GM19395 (cell line): ENCODE measurements at regions not wholly inside any gene's neighbourhood (a gene's known extent, or its start where the extent isn't known, plus 50 kb on each side); places are given as distances from the start of the nearest gene placed in this dataset.
A peak's percentile ranks its signal among the peaks of the same experiment; 100 is the strongest.
"Not testable (repeated sequence)": the region's sequence is repeated elsewhere in the genome, so short reads cannot be mapped to it uniquely, and the experiment has no call there.

ENCODE experiments used
- ATAC-seq: cut with Tn5 transposase; IDR thresholded peaks from one replicate; pipeline ENCODE4 v1.9.1; 2021; ENCODE audit warnings: mild to moderate bottlenecking, moderate library complexity; ENCODE audit not compliant: unreplicated experiment

DNA sequence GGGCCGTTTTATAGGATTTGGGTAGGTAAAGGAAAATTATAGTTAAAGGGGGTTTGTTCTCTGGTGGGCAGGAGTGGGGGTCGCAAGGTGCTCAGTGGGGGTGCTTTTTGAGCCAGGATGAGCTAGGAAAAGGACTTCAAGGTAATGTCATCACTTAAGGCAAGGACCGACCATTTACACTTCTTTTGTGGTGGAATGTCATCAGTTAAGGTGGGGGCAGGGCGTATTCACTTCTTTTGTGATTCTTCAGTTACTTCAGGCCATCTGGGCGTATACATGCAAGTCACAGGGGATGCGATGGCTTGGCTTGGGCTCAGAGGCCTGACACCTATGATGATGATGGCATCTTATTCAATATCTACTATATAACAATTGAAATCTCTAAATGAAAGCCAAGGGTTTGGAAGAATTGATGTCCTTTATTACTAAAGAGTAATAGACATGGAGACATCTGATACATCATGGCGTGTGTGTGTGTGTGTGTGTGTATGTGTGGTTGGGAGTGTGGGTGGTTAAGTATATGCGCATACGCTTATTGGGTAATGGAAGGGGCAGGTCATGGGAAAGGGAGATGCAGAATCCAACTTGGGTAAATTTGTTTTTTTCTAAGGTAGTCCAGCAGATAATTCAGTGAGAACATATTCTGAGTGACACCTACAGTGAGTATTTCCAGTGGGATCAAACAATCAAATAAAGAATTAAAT is 236.9 kb upstream of the DUSP10 start:
- not testable (repeated sequence) for ATAC-seq

DNA sequence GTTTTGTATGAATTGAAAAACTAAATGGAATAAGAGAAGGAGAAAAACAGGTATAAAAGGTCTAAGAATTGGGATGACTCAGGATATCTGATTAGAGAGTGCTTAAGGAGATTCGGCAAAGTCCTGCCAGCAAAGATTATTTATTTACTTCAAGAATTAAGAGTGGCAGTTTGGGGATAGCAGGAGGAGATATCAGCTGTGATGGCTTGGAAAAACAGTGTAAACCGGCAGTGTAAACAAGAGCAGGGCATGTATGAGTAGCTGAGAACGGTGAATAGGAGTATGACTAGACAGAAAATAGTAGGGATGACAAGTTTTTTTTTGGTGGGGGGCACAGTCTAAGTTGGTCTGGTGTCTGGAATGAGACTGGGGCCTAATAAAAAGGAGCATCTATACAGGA is 231.9 kb upstream of the DUSP10 start:
- not testable (repeated sequence) for ATAC-seq

DNA sequence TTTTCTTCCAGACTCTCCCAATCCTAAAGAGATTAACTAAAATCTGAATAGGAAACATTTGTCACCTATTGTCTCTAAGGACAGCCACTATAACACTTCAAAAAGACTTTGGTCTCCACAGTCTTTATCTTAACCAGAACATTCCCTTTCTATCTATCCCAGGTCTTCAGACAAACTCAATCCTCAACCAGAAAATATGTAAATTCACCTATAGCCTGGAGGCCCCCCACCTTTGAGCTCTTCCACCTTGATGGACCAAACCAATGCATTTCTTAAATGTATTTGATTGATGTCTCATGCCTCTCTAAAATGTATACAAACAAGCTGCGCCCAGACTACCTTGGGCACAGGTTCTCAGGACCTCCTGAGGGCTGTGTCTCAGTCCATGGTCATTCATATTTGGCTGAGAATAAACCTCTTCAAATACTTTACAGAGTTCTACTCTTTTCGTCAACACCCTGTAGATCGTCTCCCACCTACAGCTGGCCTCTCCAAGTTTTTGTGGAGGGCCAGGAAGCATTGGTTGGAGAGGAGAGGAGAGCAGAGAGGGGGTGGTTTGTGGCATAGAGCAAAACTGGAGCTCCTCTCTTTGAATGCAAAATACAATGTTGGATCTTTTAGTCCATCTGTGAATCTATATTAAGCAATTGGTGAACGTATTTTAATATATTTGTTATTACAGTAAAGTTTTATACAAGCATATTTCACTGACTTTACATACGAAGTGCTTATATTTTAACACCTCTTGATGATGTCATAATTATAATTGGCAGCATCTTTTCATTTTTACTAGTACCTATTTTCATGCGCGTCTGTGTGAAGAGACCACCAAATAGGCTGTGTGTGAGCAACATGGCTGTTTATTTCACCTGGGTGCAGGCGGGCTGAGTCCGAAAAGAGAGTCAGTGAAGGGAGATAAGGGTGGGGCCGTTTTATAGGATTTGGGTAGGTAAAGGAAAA is 230.7 kb upstream of the DUSP10 start:
- no peak for ATAC-seq

DNA sequence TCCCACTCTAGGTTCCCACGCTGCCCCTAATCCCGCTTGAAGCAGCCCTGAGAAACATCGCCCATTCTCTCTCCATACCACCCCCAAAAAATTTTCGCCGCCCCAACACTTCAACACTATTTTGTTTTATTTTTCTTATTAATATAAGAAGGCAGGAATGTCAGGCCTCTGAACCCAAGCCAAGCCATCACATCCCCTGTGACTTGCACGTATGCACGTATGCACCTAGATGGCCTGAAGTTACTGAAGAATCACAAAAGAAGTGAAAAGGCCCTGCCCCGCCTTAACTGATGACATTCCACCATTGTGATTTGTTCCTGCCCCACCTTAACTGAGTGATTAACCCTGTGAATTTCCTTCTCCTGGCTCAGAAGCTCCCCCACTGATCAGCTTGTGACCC is 229.1 kb upstream of the DUSP10 start:
- not testable (repeated sequence) for ATAC-seq

DNA sequence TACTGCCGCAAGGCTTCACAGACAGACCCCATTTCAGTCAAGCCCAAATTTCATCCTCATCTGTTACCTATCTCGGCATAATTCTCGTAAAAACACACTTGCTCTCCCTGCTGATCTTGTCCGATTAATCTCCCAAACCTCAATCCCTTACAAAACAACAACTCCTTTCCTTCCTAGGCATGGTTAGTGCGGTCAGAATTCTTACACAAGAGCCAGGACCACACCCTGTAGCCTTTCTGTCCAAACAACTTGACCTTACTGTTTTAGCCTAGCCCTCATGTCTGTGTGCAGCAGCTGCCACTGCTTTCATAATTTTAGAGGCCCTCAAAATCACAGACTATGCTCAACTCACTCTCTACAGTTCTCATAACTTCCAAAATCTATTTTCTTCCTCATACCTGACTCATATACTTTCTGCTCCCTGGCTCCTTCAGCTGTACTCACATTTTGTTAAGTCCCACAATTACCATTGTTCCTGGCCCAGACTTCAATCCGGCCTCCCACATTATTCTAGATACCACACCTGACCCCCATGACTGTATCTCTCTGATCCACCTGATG is 227.5 kb upstream of the DUSP10 start:
- ATAC-seq, result not testable (repeated sequence)

DNA sequence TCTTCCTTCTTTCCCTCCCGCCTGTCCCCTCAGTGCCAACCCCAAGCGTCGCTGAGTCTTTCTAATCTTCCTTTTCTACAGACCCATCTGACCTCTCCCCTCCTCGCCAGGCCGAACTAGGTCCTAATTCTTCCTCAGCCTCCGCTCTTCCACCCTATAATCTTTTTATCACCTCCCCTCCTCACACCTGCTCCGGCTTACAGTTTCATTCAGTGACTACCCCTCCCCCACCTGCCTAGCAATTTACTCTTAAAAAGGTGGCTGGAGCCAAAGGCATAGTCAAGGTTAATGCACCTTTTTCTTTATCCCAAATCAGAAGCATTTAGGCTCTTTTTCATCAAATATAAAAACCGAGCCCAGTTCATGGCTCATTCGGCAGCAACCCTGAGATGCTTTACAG is 225.6 kb upstream of the DUSP10 start:
- not testable (repeated sequence) for ATAC-seq

DNA sequence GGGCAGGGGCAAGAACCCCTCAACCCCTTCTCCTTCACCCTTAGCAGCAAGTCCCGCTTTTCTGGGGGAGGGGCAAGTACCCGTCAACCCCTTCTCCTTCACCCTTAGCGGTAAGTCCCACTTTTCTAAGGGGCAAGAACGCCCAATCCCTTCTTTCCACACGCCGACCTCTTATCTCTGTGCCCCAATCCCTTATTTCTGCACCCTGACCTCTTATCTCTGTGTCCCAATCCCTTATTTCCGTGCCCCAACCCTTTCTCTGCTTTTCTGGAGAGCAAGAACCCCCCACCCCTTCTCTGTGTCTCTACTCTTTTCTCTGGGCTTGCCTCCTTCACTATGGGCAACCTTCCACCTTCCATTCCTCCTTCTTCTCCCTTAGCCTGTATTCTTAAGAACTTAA is 225.0 kb upstream of the DUSP10 start:
- not testable (repeated sequence) for ATAC-seq

DNA sequence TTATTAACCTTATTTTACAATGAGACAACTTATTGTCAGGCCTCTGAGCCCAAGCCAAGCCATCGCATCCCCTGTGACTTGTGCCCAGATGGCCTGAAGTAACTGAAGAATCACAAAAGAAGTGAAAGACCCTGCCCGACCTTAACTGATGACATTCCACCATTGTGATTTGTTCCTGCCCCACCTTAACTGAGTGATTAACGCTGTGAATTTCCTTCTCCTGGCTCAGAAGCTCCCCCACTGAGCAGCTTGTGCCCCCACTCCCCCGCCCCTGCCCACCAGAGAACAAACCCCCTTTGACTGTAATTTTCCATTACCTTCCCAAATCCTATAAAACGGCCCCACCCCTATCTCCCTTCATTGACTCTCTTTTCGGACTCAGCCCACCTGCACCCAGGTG is 224.0 kb upstream of the DUSP10 start:
- not testable (repeated sequence) for ATAC-seq

DNA sequence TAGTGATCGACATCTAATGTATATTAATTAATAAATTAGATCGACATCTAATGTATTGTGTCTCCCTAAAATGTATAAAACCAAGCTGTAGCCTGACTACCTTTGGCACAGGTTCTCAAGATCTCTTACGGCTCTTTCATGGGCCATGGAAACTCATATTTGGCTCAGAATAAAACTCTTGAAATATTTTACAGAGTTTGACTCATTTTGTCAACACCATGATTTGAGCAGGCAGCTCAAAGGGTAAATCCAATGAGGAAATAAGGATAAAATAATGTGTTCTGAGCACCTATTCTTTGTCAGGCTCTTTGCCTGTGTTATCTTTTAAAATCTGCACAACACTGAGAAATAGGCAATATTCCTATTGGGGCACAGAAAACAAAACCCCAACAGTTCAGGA is 223.4 kb upstream of the DUSP10 start:
- ATAC-seq, result no peak

DNA sequence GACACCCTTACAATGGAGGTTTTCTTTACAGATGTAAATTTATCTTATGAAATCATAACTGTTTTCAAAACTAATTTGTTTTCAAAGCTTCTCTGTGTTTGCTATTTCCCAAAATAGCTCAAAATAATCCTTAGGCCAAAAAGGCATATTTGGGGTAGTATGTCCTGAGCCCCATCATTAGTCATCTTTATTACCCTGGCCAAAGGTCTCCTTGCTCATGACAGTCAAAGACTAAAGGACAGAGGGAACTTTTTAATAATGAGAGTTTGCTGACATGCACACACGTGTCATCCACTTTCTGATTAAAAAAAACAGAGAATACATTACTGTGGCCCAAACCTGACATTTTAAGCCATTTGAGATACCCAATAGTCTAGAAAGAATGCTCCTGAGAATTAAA is 221.9 kb upstream of the DUSP10 start:
- no peak for ATAC-seq

DNA sequence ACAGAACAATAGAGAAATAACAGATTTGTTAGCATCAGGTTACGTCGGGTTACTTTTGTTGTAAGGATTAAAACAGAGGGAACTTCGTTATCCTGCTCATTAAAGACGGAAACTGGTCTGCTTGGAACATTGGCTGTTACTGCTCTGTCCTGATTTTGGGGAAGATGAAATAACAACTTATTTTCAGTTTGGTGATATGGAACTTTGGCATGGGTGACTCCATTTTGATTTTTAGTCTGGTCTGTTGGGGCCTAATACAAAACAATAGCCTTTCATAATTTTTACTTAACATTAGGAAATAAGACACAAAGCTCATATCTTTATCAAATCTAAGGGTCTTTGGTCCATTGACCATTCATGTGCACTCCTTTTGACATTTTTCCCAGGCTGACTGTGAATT is 220.5 kb upstream of the DUSP10 start:
- no peak for ATAC-seq

DNA sequence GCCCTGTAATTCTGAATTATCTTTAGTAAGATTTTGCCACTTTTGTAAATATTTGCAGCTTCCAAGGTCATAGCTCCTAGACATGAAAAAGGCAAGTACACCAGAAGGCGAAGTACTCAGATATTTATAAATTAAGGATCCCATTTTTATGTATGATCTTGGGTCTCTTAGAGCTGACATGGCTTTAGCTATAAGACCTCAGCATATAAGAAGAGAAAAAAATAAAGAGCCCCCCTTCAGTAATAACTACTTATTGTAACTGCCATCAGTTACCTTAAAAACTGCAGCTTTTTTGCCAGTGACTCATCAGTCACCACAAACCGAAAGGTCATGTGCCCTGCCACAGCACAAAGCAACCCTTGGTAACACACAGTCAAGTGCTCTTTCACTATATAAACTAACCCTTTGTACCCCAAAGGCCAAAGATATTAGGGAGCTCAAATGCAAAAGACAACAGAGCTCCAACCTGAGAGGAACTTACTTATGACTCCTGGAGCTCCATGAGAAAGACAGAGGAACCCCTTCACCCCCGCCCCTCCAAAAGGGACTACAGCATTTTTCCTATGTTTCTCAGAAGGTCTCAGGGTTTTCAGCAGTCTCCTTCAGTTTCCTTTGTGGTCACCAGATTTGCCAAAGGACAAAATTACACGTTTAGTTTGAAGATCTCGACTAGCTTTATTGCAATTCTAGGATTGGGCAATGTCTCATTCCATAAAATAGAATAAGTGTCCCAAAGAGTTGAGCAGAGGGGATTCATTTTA is 219.8 kb upstream of the DUSP10 start:
- ATAC-seq, result peak; percentile 96

DNA sequence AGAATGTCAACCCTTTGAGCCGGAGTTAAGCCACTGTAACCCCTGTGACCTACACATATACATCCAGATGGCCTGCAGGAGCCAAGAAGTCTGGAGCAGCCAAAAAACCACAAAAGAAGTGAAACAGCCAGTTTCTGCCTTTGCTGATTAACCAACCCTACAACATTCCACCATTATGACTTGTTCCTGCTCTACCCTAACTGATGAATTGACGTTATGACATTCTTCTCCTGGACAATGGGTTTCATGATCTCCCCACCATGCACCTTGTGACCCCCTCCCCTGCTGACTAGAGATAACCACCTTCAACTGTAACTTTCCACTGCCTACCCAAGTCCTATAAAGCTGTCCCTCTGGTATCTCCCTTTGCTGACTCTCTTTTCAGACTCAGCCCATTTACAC is 216.3 kb upstream of the DUSP10 start:
- not testable (repeated sequence) for ATAC-seq

DNA sequence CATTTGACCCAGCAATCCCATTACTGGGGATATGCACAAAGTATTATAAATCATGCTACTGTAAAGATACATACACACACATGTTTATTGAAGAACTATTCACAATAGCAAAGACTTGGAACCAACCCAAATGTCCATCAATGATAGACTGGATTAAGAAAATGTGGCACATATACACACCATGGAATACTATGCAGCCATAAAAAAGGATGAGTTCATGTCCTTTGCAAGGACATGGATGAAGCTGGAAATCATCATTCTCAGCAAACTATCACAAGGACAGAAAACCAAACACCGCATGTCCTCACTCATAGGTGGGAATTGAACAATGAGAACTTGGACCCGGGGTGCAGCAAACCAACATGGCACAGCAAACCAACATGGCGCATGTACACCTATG is 215.5 kb upstream of the DUSP10 start:
- ATAC-seq, result not testable (repeated sequence)

DNA sequence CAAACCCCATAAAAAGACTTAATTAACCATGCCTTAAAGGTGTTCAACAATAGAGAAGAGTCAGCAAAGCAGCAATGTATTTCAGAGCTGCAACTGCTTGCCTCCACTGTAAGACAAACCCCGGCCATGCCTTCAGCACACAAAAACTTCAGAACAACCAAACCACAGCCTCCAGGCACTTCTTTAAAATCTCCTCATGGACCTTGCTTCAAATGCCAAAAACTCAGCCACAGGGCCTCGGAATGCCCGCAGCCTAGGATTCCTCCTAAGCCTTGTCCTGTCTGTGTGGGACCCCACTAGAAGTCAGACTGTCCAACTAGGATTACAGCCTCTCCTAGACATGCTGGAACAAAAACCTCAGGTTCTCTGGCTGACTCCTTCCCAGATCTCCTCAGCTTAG is 208.1 kb upstream of the DUSP10 start:
- no peak for ATAC-seq

DNA sequence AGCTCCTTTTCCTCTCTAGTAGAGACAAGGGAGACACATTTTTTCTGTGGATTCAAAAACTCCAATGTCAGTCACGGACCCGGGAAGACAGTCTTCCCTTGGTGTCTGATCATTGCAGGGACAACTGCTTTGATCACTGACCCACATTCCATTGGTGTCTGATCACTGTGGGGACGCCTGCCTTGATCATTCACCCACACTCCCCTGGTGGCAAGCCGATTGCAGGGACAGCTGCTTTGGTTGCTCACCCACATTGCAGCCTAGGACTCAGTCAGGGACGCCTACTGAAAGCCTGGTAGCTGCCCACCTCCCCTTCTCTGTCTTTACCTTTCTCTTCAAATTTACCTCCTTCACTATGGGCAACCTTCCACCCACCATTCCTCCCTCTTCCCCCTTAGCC is 206.6 kb upstream of the DUSP10 start:
- no peak for ATAC-seq

DNA sequence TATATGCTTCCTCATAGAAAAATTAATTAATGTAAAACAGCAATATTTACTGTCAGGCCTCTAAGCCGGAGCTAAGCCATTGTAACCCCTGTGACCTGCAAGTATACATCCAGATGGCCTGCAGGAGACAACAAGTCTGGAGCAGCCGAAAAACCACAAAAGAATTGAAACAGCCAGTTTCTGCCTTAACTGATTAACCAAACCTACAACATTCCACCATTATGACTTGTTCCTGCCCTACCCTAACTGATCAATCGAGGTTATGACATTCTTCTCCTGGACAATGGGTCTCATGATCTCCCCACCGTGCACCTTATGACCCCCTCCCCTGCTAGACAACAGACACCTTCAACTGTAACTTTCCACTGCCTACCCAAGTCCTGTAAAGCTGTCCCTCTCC is 205.8 kb upstream of the DUSP10 start:
- no peak for ATAC-seq

DNA sequence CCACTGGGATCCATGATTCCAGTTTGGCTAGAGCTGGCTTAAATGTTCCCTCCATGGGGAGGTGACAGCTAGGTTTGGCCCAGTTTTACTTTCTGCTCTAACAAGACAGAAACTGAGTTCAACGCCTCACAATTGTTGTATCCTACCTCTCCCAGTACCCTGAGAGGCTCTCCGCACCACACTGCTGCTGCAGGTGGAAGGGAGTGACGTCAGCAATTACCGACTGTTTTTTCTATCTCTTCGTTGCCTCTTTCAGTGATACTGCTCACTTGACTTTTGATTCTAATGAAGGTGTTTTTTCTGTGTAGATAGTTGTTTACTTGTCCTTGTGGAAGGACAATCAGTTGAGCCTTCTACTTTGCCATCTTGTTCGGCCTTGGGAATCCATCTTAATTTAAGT is 204.9 kb upstream of the DUSP10 start:
- no peak for ATAC-seq

DNA sequence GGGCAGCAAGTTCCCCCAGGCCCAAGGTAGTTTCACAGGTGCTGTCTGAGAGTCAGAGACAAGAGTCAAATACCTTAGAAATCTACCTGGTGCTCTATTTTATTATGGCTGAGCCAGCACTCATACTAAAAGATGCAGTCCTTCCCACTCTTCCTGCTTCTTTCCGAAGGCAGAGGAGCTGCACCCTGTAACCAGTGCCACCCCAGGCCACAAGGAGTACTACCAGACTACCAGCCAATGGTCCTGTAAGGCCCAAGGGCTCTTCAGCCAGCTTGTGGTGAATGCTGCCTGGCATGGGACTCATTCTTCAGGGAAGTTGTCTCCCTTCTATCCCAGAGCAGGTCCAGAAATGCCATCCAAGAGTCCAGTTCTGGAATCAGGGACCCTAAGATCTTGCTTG is 203.8 kb upstream of the DUSP10 start:
- no peak for ATAC-seq

DNA sequence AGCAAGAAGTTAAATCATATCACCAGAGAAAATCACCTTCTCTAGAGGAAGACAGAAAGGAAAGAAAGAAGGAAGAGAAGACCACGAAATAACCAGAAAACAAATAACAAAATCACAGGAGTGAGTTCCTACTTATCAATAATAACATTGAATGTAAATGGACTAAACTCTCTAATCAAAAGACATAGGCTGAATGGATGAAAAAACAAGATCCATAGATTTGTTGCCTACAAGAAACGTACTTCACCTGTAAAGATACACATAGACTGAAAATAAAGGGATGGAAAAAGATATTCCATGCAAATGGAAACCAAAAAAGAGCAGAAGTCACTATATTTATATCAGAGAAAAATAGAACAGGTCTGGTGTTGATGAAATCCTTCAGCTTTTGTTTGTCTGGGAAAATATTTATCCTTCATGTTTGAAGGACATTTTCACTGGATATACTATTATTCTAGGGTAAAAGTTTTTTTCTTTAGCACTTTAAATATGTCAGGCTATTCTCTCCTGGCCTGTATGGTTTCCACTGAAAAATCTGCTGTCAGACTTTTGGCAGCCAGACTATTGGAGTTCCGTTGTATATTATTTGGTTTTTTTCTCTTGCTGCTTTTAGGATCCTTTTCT is 202.5 kb upstream of the DUSP10 start:
- no peak for ATAC-seq

DNA sequence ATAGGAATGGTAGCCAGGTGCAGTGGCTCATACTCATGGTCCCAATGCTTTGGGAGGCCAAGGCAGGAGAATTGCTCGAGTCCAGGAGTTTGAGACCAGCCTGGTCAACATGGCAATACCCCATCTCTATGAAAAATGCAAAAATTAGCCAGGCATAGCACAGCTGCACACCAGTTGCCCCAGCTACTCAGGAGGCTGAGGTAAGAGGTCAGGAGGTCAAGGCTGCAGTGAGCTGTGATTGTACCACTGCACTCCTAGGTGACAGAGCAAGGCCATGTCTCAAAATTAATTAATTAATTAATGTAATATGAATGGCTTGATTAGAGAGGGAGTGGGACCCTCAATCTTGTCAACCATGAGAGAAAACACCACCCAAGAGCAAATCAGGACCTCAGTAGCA is 198.7 kb upstream of the DUSP10 start:
- ATAC-seq, result no peak
